Heart left ventricle (tissue), 13 donors: ENCODE measurements at regions not wholly inside any gene's neighbourhood (a gene's known extent, or its start where the extent isn't known, plus 50 kb on each side); places are given as distances from the start of the nearest gene placed in this dataset.

ENCODE experiments used
- POLR2A ChIP-seq, 2 donors: fragments of 450-650 bp; IDR thresholded peaks; one replicate each; pipeline ENCODE4 v1.6.1; 2017; ENCODE audit warnings: antibody characterized with exemption in 2 of 2, mild to moderate bottlenecking in 2 of 2, moderate library complexity in 2 of 2
- TF ChIP-seq, protein P1 (sequence below), 12 donors: fragments of 200-600 bp; sonication (generic) in 4 of 12; IDR thresholded peaks; one replicate each; pipeline versions ENCODE4 v1.5.0 to v1.8.0; 2018 to 2022; ENCODE audit warnings: antibody characterized with exemption in 12 of 12, mild to moderate bottlenecking in 5 of 12
- donor health status: ischemic (EF 13 %, LVEDD 7.1; RV severe dilation, severe dysfunction).
- donor health status: DM: no; HTN: yes; CAD: no.
- donor health status: DM: no; HTN: no; CAD: no.
- donor health status: ischemic (EF 25% LVEDD 6.9; RV normal size, moderate dysfunction).
- donor health status: ischemic (EF 25% LVEDD 5.7; RV mildly dilated, moderate dysfunction).
- donor health status: ischemic (EF 35%, LVEDD 5.7; RV mildly dilated, moderate dysfunction).
- donor health status: nonischemic (EF 11% LVEDD 7.7; RV severe dilation, severe dysfunction).
- donor health status: DM: yes; HTN: yes; CAD: no.
- donor health status: PGD.
- donor health status: ischemic (EF 29% LVEDD 5.4; RV normal size, mild dysfunction).
- donor health status: nonischemic (EF 23%, LVEDD 6.1; RV moderate dilation, normal function).

DNA sequence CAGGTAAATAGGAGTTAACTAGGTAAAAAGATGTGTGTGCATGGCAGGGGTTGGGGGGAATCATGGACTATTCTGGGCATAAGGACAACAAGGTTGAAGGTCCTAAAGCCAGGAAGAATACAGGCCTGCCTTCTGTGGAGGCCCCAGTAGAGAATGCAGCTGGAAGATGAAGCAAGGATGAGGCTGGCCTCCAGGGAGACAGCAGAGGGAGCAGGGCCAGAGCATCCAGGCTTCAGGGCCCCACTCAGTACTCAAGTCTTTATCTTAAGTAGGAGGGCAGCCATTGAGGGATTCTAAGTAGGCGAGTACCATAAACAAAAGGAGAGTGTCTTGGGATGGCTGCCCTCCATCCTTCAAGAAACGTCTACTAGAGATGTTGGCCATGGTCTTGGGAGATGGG lies 101.8 kb upstream of the APCDD1 start:
- TF ChIP-seq, protein P1, sequence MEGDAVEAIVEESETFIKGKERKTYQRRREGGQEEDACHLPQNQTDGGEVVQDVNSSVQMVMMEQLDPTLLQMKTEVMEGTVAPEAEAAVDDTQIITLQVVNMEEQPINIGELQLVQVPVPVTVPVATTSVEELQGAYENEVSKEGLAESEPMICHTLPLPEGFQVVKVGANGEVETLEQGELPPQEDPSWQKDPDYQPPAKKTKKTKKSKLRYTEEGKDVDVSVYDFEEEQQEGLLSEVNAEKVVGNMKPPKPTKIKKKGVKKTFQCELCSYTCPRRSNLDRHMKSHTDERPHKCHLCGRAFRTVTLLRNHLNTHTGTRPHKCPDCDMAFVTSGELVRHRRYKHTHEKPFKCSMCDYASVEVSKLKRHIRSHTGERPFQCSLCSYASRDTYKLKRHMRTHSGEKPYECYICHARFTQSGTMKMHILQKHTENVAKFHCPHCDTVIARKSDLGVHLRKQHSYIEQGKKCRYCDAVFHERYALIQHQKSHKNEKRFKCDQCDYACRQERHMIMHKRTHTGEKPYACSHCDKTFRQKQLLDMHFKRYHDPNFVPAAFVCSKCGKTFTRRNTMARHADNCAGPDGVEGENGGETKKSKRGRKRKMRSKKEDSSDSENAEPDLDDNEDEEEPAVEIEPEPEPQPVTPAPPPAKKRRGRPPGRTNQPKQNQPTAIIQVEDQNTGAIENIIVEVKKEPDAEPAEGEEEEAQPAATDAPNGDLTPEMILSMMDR (IDR thresholded peaks at IDR 0.05), result no peak
- TF ChIP-seq POLR2A (IDR thresholded peaks at IDR 0.05), result no peak
